NCI-H1105 treated with DMSO at 0.1 percent for 48 hours (cell line): ENCODE measurements at regions not wholly inside any gene's neighbourhood (a gene's known extent, or its start where the extent isn't known, plus 50 kb on each side); places are given as distances from the start of the nearest gene placed in this dataset.
"Not testable (repeated sequence)": the region's sequence is repeated elsewhere in the genome, so short reads cannot be mapped to it uniquely, and the experiment has no call there.

Experiments
- DNase-seq: peaks from one replicate; lab custom pipeline; 2025; lab: John Stamatoyannopoulos, UW

DNA sequence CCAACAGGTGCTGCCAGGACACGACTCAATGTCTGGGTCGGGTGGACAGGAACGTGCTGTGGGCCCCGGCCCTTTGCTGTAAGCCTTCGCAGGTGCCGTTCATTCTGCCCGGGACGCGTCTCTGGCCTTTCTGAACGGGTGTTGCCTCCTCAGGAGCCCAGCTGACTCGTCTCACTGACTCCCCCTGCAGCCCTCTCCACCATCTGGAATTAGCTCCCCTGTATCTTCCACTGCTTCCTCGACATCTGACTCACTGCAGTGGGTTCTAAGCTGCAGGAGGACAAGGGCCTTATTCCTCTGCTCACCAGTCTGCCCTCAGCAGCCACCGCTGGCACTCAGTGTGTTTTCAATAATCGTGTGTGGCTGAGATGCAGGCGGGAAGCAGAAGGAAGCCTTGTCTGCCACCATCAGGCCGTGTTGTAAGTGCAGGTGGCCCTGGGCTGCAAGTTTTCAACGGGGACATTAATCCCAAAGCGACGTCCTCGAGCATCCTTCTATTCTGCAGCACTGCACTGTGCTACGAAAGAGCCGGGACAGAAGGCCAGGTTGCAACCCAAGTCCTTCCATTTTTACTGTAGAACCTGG lies 256.2 kb downstream of the FOXL1 start:
- no peak for DNase-seq

- no peak for DNase-seq
These were observed 257.6 kb downstream of the FOXL1 start for GRCh38 chr16:86835982-86836381.

GRCh38 chr16:86836503-86837129 lies 258.3 kb downstream of the FOXL1 start:
- no peak for DNase-seq

DNA sequence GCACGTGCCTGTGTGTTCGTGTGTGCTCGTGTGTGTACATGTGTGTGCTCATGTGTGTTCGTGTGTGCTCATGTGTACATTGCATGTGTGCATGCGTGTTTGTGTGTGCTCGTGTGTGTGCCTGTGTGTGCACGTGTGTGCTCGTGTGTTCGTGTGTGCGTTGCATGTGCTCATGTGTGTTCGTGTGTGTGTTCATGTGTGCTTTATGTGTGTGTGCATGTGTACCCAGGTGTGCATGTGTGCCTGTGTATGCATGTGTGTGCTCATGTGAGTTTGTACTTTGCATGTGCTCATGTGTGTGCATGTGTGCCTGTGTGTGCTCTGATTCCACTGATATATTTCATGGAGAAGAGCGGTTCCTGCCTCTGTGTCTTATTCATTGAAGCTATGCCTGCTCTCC lies 265.5 kb downstream of the FOXL1 start:
- DNase-seq: no peak

GRCh38 chr16:86844695-86845094 lies 266.3 kb downstream of the FOXL1 start:
- no peak for DNase-seq

- no peak for DNase-seq
These were observed 267.8 kb downstream of the FOXL1 start for GRCh38 chr16:86846136-86846535.

DNA sequence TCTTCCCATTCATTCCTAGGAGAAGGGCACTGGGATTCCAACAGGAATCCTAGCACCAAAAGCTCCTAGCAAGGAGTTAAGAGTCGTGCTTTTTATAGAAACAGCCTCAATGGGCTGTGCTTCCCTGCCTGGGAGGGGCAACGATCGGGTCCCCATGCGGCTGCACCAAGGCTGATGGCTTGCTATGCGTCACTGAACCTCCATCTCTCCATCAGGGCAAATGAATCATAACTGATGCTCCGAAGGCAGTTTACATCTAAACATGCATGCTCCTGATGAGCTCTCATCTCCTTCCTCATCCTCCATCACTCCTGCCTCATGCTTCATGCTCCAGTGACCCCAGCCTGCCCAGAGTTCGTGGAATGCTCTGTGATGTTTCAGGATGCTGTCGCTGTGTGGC lies 270.5 kb downstream of the FOXL1 start:
- no peak for DNase-seq

DNA sequence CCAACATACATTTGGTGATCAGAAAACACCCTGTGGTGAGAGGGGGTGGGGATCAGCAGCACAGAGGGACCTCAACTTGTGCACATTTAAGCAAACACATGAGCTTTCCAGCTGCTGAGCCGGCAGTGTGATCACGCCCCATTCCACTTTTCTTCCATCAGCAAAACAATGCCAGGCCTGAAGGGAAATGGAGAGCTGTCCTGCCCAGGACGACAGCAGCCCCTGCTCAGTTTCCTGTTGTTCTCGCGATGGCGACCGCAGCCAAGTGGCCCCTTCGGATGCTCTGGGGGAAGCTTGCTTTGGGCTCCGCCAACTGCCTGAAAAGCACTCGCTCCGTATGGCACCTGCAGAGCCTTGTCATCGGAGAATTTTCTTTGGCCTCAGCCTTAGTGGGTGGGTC lies 272.3 kb downstream of the FOXL1 start:
- no peak for DNase-seq

GRCh38 chr16:86852135-86852534 lies 273.8 kb downstream of the FOXL1 start:
- no peak for DNase-seq

GRCh38 chr16:86854058-86854621 lies 275.8 kb downstream of the FOXL1 start:
- DNase-seq: no peak

DNA sequence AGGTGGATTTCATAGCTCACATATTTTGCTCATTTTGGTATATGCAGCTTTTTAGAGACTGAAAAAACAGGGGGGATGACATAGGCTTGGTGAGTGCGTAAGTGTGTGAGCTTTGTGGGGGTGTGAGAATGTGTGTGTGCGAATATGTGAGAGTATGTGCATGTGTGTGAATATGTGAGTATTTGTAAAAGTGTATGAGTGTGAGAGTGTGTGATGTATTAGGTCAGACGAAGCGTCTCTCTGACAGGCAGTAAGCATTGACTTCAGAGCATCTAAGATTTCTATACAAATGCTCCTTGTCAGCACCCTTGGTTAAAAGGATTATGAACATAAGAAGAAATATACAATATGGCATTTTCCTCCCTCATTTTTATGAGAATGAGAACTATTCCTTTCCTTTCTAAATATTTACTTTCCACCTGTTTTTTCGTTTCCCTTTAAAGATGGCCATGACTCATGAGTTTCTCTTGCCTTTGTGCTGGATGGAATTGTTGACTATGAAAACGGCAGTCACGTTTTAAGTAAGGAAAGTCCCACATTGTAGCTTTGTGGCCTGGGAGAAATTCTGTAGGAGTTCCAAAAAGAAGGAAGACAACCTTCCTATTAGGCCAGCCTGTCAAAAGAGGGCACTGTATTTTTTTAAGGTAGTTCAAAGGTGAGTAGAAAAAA lies 276.4 kb downstream of the FOXL1 start:
- DNase-seq: no peak

- DNase-seq: no peak
These were observed 278.7 kb downstream of the FOXL1 start for GRCh38 chr16:86856946-86857586.

DNA sequence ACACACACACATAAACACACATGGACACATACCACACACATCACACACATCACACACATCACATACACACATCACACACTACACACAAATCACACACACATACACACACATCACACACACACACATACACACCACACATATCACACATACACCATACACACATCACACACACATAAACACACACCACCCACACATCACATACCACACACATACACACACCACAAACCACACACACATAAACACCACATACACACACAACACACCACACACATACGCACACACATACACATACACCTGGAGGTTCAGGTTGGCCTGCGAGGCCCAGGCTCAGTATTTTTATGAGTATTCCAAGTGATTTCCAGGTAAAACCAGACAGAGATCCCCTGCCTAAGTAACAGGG lies 279.5 kb downstream of the FOXL1 start:
- no peak for DNase-seq

GRCh38 chr16:86858501-86858900 lies 280.2 kb downstream of the FOXL1 start:
- DNase-seq: no peak

- not testable (repeated sequence) for DNase-seq
These were observed 283.0 kb downstream of the FOXL1 start for GRCh38 chr16:86861270-86861858.

GRCh38 chr16:86862595-86863280 lies 284.4 kb downstream of the FOXL1 start:
- DNase-seq: peak; percentile 48

GRCh38 chr16:86863609-86864008 lies 285.3 kb downstream of the FOXL1 start:
- DNase-seq: no peak

DNA sequence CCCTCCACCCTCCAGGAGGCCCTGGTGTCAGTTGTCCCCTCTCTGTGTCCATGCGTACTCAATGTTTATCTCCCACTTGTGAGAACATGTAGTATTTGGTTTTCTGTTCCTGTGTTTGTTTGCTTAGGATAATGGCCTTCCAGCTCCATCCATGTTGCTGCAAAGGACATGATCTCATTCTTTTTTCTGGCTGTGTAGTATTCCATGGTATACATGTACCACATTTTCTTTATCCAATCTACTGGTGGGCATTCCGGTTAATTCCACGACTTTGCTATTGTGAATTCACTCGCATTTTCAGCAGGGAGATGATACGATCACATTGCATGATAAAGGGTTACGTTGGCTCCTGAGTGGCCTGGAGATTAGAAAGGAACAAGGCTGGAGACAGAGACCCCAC lies 286.2 kb downstream of the FOXL1 start:
- DNase-seq: no peak

DNA sequence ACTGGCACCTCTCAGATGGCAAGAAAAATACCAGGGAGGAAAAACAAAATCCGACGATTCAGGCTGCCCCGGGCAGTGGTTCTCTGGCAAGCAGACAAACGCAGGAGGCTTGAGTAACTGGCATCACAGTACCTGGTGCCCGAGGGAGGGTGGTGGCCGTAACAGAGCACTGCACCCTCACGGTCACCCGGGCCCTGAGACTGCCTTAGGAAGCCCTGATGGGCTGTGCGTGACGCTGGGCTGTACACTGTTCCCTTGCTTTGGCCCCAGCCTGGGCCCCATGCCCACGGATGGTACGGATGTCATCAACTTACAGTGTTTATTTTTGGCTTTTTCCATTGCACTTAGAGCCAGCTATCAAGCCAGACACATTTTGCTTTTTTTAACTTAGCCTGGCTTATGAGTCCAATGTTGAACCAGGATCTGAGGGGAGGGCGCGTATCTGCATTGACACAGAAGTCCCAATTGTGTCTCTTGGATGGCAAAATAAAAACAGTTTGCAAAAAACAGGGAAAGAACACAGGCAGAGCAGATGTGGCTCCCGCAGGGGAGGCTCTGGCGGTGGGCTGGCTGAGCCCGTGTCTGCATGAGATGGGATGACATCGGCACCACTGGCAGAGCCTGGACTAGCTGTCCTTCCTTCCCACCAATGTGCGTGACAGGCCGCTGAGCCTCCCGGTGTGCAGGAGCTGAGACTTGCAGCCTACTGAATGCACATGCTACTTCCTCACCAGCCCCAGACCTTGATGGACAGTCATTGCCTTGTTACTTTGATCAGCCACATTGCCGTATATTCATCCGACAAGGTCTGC lies 287.7 kb downstream of the FOXL1 start:
- DNase-seq: no peak

DNA sequence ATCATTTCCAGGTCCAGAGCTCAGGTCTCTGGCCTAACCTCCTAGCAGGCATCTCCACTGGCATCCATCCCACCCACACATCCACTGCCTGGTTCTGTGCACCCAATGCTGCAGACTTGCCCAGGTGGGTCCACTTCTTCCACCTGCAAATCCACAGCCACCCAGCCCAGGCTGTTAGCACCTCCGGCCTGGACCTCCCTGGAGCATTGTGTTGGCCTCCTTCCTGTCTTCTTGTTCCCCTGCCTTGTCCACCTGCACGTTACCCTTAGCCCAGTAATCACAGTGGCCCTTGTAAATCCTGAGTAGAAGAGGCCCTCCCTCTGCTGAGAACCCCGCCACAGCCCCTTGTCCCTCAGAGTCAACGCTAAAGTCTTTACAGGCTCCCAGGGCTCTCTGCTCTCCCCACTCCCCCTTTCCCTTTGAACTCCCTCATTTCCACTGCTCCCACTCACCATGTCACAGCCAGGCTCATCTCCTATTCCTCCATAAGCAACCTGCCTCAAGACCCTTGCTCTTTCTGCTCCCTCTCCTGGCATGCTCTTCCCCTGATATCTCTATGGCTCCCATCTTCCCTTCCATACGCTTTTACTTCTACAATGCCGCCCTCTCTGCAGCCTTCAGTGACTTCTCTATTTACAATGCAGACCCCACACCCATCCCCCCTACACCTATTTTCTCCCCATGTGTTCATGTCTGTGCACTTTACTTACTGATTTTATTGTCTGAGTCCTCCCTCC lies 288.8 kb downstream of the FOXL1 start:
- DNase-seq: no peak
